Liver (tissue), 3 donors: ENCODE measurements at regions not wholly inside any gene's neighbourhood (a gene's known extent, or its start where the extent isn't known, plus 50 kb on each side); places are given as distances from the start of the nearest gene placed in this dataset.

Experiments
- EGR1 ChIP-seq, 2 donors: IDR thresholded peaks; 2 replicates each; pipeline ENCODE4 v1.6.1; 2016 to 2018; ENCODE audit warnings: antibody characterized with exemption in 2 of 2, low read depth in 2 of 2
- FOXA1 ChIP-seq: IDR thresholded peaks from 2 replicates; pipeline ENCODE4 v1.6.1; 2016; ENCODE audit warnings: antibody characterized with exemption
- GABPA ChIP-seq, 2 donors: IDR thresholded peaks in 1 of 2; conservative IDR thresholded peaks in 1 of 2; 2 replicates each; pipeline ENCODE4 v1.6.1; 2016; ENCODE audit warnings: antibody characterized with exemption in 2 of 2, mild to moderate bottlenecking in 1 of 2, moderate library complexity in 1 of 2
- RAD21 ChIP-seq, 2 donors: IDR thresholded peaks; 2 replicates each; pipeline ENCODE4 v1.6.1; 2016; ENCODE audit warnings: antibody characterized with exemption in 2 of 2, mild to moderate bottlenecking in 2 of 2
- REST ChIP-seq: IDR thresholded peaks from 2 replicates; pipeline ENCODE4 v1.6.1; 2016; ENCODE audit warnings: antibody characterized with exemption, mild to moderate bottlenecking
- TF ChIP-seq, protein P1 (sequence below): fragments of 150-350 bp; IDR thresholded peaks from 2 replicates; pipeline ENCODE4 v1.5.1; 2017; ENCODE audit warnings: improper control_type of control experiment, low read depth, low read length; ENCODE audit not compliant: missing input control
- donor health status: healthy.
- donor health status: healthy.

DNA sequence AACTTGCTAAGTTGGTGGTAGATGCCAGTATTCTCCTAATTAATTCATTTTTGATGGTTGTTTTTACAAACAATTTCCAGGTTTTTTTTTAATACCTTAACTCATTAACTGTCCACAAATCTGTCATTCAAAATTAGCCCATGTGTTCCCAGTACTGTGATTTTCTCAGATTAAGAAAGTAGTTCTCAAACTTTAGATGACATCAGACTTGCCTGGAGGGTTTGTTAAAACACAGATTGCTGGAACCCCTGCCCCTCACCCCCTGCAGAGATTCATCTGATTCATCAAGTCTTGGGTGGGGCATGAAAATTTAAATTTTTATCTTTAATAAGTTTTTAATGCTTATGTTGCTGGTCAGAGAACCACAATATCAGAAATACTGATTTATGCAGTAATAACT, 130.5 kb downstream of the BACH1 start:
- TF ChIP-seq, protein P1, sequence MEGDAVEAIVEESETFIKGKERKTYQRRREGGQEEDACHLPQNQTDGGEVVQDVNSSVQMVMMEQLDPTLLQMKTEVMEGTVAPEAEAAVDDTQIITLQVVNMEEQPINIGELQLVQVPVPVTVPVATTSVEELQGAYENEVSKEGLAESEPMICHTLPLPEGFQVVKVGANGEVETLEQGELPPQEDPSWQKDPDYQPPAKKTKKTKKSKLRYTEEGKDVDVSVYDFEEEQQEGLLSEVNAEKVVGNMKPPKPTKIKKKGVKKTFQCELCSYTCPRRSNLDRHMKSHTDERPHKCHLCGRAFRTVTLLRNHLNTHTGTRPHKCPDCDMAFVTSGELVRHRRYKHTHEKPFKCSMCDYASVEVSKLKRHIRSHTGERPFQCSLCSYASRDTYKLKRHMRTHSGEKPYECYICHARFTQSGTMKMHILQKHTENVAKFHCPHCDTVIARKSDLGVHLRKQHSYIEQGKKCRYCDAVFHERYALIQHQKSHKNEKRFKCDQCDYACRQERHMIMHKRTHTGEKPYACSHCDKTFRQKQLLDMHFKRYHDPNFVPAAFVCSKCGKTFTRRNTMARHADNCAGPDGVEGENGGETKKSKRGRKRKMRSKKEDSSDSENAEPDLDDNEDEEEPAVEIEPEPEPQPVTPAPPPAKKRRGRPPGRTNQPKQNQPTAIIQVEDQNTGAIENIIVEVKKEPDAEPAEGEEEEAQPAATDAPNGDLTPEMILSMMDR = no peak
- no peak for TF ChIP-seq REST
- TF ChIP-seq EGR1 (IDR thresholded peaks at IDR 0.05; ENCODE audit: low read depth in 2 of 2) = no peak
- TF ChIP-seq FOXA1 = no peak
- TF ChIP-seq RAD21 (IDR thresholded peaks at IDR 0.05) = no peak
- no peak for TF ChIP-seq GABPA (IDR thresholded peaks at IDR 0.05 in 1 of 2, conservative IDR thresholded peaks at IDR 0.05 in 1 of 2)
